HUDEP-2 (cell line): ENCODE measurements at regions not wholly inside any gene's neighbourhood (a gene's known extent, or its start where the extent isn't known, plus 50 kb on each side); places are given as distances from the start of the nearest gene placed in this dataset.
"Not testable (repeated sequence)": the region's sequence is repeated elsewhere in the genome, so short reads cannot be mapped to it uniquely, and the experiment has no call there.

Source experiments
- DNase-seq, 76 experiments: peaks; one replicate each; lab custom pipeline; 2025; ENCODE audit not compliant: unreplicated experiment in 76 of 76; lab: John Stamatoyannopoulos, UW

GRCh38 chr1:56092684-56093570, 486.4 kb downstream of the PLPP3 start:
- DNase-seq, result no peak

GRCh38 chr1:56089826-56090225, 489.5 kb downstream of the PLPP3 start:
- DNase-seq, result not testable (repeated sequence)

- DNase-seq, result no peak
Measured at GRCh38 chr1:56084246-56084645, 495.1 kb downstream of the PLPP3 start.

- no peak for DNase-seq
Measured at GRCh38 chr1:56081736-56082135, 497.6 kb downstream of the PLPP3 start.

- no peak for DNase-seq
Measured at GRCh38 chr1:56081173-56081572, 498.2 kb downstream of the PLPP3 start.

GRCh38 chr1:56080123-56080522, 499.2 kb downstream of the PLPP3 start:
- DNase-seq, result no peak

GRCh38 chr1:56079391-56079790, 500.0 kb downstream of the PLPP3 start:
- no peak for DNase-seq

GRCh38 chr1:56077206-56077605, 502.2 kb downstream of the PLPP3 start:
- DNase-seq, result no peak

GRCh38 chr1:56074007-56074651, 505.2 kb downstream of the PLPP3 start:
- peak in 42 of 76 experiments; percentile 2 to 74 (median 24) for DNase-seq

GRCh38 chr1:56073614-56074006, 505.8 kb downstream of the PLPP3 start:
- DNase-seq, result no peak

GRCh38 chr1:56073206-56073605, 506.2 kb downstream of the PLPP3 start:
- no peak for DNase-seq

- DNase-seq, result no peak
Measured at GRCh38 chr1:56072310-56072709, 507.1 kb downstream of the PLPP3 start.

GRCh38 chr1:56071351-56071750, 508.0 kb downstream of the PLPP3 start:
- no peak for DNase-seq

- DNase-seq, result no peak
Measured at GRCh38 chr1:56070601-56071000, 508.8 kb downstream of the PLPP3 start.

- no peak for DNase-seq
Measured at GRCh38 chr1:56069824-56070223, 509.5 kb downstream of the PLPP3 start.

- no peak for DNase-seq
Measured at GRCh38 chr1:56068908-56069307, 510.5 kb downstream of the PLPP3 start.

GRCh38 chr1:56068210-56068609, 511.2 kb downstream of the PLPP3 start:
- no peak for DNase-seq

GRCh38 chr1:56065729-56066128, 513.6 kb downstream of the PLPP3 start:
- DNase-seq, result no peak

- DNase-seq, result no peak
Measured at GRCh38 chr1:56064705-56065104, 514.7 kb downstream of the PLPP3 start.

- DNase-seq, result no peak
Measured at GRCh38 chr1:56063461-56063860, 515.9 kb downstream of the PLPP3 start.

- DNase-seq, result no peak
Measured at GRCh38 chr1:56062625-56063024, 516.7 kb downstream of the PLPP3 start.

- no peak for DNase-seq
Measured at GRCh38 chr1:56061824-56062223, 517.5 kb downstream of the PLPP3 start.
